K562 (cell line): ENCODE measurements at regions not wholly inside any gene's neighbourhood (a gene's known extent, or its start where the extent isn't known, plus 50 kb on each side); places are given as distances from the start of the nearest gene placed in this dataset.

Experiments
- ATAC-seq: fragments of 200-7000 bp; cut with Tn5 transposase; 3 replicates; pipeline ENCODE4 v1.9.1; 2020; ENCODE audit warnings: moderate library complexity
- BruUV-seq: library from RNA; stranded (reverse); fragments of 400-500 nt; replicated peaks from 2 replicates; lab custom pipeline; 2021; lab: Mats Ljungman, UMichigan
- CTCF ChIA-PET: fragments of 300-600 bp; formaldehyde crosslinking; extraction: SDS; loops from one replicate; lab custom pipeline; 2021; ENCODE audit warnings: low intra/inter-chr PET ratio; lab: Yijun Ruan, JAX
- POLR2A ChIA-PET: fragments of 300-600, 350-650 bp; sonication (Branson Sonifier 250); formaldehyde crosslinking; extraction: SDS; loops from one replicate; lab custom pipeline; 2021; ENCODE audit warnings: antibody characterized with exemption, inconsistent platforms; lab: Yijun Ruan, JAX
- DNase-seq, 4 experiments: peaks; one replicate each; pipeline versions ENCODE4 v3.0.0 to v3.0.0-alpha.2; 2011 to 2018; ENCODE audit warnings: low spot score in 3 of 4, mixed read lengths in 3 of 4; ENCODE audit errors: extremely low read depth in 1 of 4
- FAIRE-seq: peaks from 2 replicates; lab custom pipeline; 2011; peaks lifted over from hg19 to GRCh38; lab: Jason Lieb, UNC
- H2AFZ ChIP-seq: 2 replicates; pipeline ENCODE4 v1.6.0; 2011; ENCODE audit warnings: low read depth, low read length, control low read depth, inconsistent platforms
- H3K27ac ChIP-seq: fragments of 200-600 bp; 3 replicates; pipeline ENCODE4 v1.8.0; 2011; ENCODE audit warnings: low read depth, mild to moderate bottlenecking, control low read depth, inconsistent platforms, low read length, moderate library complexity, mixed read lengths; ENCODE audit errors: extremely low read depth
- H3K27me3 ChIP-seq, 2 experiments: fragments of 300-600 bp in 1 of 2; 2 replicates in 1 of 2; 3 replicates in 1 of 2; pipeline versions ENCODE4 v1.6.0 to v1.8.0; 2011; ENCODE audit warnings: inconsistent platforms in 2 of 2, low read length in 2 of 2, mild to moderate bottlenecking in 1 of 2, mixed read lengths in 1 of 2, moderate library complexity in 1 of 2; ENCODE audit not compliant: control insufficient read depth in 2 of 2, insufficient read depth in 2 of 2
- H3K36me3 ChIP-seq: fragments of 300-600 bp; 3 replicates; pipeline ENCODE4 v1.8.0; 2011; ENCODE audit warnings: mild to moderate bottlenecking, low read length, inconsistent platforms; ENCODE audit not compliant: control insufficient read depth, insufficient read depth
- H3K4me1 ChIP-seq, 2 experiments: fragments of 200-600 bp in 1 of 2; replicated peaks in 1 of 2; 2 replicates in 1 of 2; 3 replicates in 1 of 2; pipeline versions ENCODE4 v1.5.1 to v1.8.0; 2011; ENCODE audit warnings: inconsistent platforms in 2 of 2, low read length in 2 of 2, mild to moderate bottlenecking in 1 of 2, mixed read lengths in 1 of 2, moderate library complexity in 1 of 2; ENCODE audit not compliant: control insufficient read depth in 2 of 2, insufficient read depth in 2 of 2
- H3K4me2 ChIP-seq: 2 replicates; pipeline ENCODE4 v1.6.1; 2011; ENCODE audit warnings: low read length, control low read depth, inconsistent platforms, mixed read lengths; ENCODE audit not compliant: insufficient read depth
- H3K4me3 ChIP-seq: fragments of 200-600 bp; sonication (generic), shearing (Covaris generic); 2 replicates; pipeline ENCODE4 v1.5.1; 2016; ENCODE audit warnings: control low read depth, inconsistent platforms
- H3K79me2 ChIP-seq: fragments of 200-600 bp; 3 replicates; pipeline ENCODE4 v1.8.0; 2011; ENCODE audit warnings: low read length, inconsistent platforms; ENCODE audit not compliant: control insufficient read depth, insufficient read depth
- H3K9ac ChIP-seq, 2 experiments: 2 replicates each; pipeline versions ENCODE4 v1.6.0 to v1.6.1; 2011; ENCODE audit warnings: low read depth in 2 of 2, low read length in 2 of 2, control low read depth in 1 of 2, inconsistent platforms in 1 of 2, mild to moderate bottlenecking in 1 of 2, mixed read lengths in 1 of 2; ENCODE audit not compliant: insufficient read depth in 1 of 2
- H3K9me1 ChIP-seq: one replicate; pipeline ENCODE4 v1.6.0; 2011; ENCODE audit warnings: inconsistent platforms, mild to moderate bottlenecking, low read length, moderate library complexity; ENCODE audit not compliant: control insufficient read depth, insufficient read depth
- H3K9me3 ChIP-seq: replicated peaks from 2 replicates; pipeline ENCODE4 v1.5.1; 2011; ENCODE audit warnings: low read depth, low read length, inconsistent platforms; ENCODE audit not compliant: control insufficient read depth, insufficient read depth
- H4K20me1 ChIP-seq: replicated peaks from 2 replicates; pipeline ENCODE4 v1.6.1; 2011; ENCODE audit warnings: low read length, inconsistent platforms, mixed read lengths; ENCODE audit not compliant: control insufficient read depth, insufficient read depth
- CREB1 ChIP-seq, 2 experiments: sonication (generic) in 1 of 2; formaldehyde crosslinking in 1 of 2; IDR thresholded peaks; 2 replicates each; pipeline versions ENCODE4 v1.6.1 to v1.8.0; 2012 to 2022; ENCODE audit warnings: inconsistent platforms in 1 of 2, mild to moderate bottlenecking in 1 of 2, missing genetic modification reagents in 1 of 2, moderate library complexity in 1 of 2
- EGR1 ChIP-seq: fragments of 450-650 bp; conservative IDR thresholded peaks from 2 replicates; pipeline ENCODE4 v1.6.1; 2017; ENCODE audit warnings: mild to moderate bottlenecking
- POLR2G ChIP-seq: fragments of 200-400 bp; formaldehyde crosslinking; IDR thresholded peaks from 2 replicates; pipeline ENCODE4 v1.6.1; 2017; ENCODE audit warnings: low read depth, mild to moderate bottlenecking, antibody characterized with exemption, low read length, moderate library complexity
- SAFB2 ChIP-seq: fragments of 200-400 bp; formaldehyde crosslinking; IDR thresholded peaks from 2 replicates; pipeline ENCODE4 v1.6.1; 2018; ENCODE audit warnings: borderline replicate concordance, low read length, low read depth, moderate library complexity; ENCODE audit not compliant: severe bottlenecking
- SRSF7 ChIP-seq: fragments of 200-400 bp; formaldehyde crosslinking; optimal IDR thresholded peaks from 2 replicates; pipeline ENCODE3; 2017; ENCODE audit warnings: mild to moderate bottlenecking, low read depth, low read length
- ZC3H8 ChIP-seq: fragments of 450-650 bp; IDR thresholded peaks from 2 replicates; pipeline ENCODE4 v1.6.1; 2017
- WGBS: fragments of 100-300 bp; shearing (Covaris generic); methylation state at CpG from one replicate; pipeline ENCODE4 v1.1.6; 2016; ENCODE audit warnings: low coverage, mixed read lengths; ENCODE audit not compliant: insufficient coverage; ENCODE audit errors: missing lambda C conversion rate; 5-methylcytosine and 5-hydroxymethylcytosine counted together
- in situ Hi-C: fragments of 300-500 bp; cut with MboI; formaldehyde crosslinking; loops from 4 replicates; pipeline ENCODE4 v1.15.0; 2018; ENCODE audit warnings: inconsistent platforms, mixed read lengths
- intact Hi-C: fragments of 100-400 bp; cut with micrococcal nuclease; formaldehyde crosslinking; loops from 2 replicates; pipeline ENCODE4 v1.14.2; 2022
- TF ChIP-seq, protein P1 (sequence below), 2 experiments: fragments of 450-650 bp; IDR thresholded peaks; 2 replicates each; pipeline ENCODE4 v1.6.1; 2016; ENCODE audit warnings: mild to moderate bottlenecking in 2 of 2, borderline replicate concordance in 1 of 2, low read depth in 1 of 2, moderate library complexity in 1 of 2
- TF ChIP-seq, protein P2 (sequence below): fragments of 250-450 bp; sonication (Bioruptor Pico); IDR thresholded peaks from 2 replicates; pipeline ENCODE4 v1.8.0; 2022; ENCODE audit warnings: moderate library complexity, mild to moderate bottlenecking, inconsistent platforms

GRCh38 chr18:38009320-38009719, 443.7 kb upstream of the CELF4 start:
- no peak overlapping the region for H3K27ac ChIP-seq
- no peak for FAIRE-seq

More at GRCh38 chr18:38009320-38009719, 443.7 kb upstream of the CELF4 start:
- ChIA-PET POLR2A (no interaction called here), CTCF (no interaction called here)
- Histone ChIP-seq H3K79me2 (no peaks in the 10 kb centered on the region), H3K27me3 (no peaks in the 10 kb centered on the region), H2AFZ (no peak overlapping the region), H3K4me2 (no peak overlapping the region), H3K36me3 (no peaks in the 10 kb centered on the region), H3K4me1 (no peaks in the 10 kb centered on the region), H3K9me3 (no peaks in the 10 kb centered on the region; the same call in 1 of the 2 replicates), H3K9me1 (no peaks in the 10 kb centered on the region), H3K9ac (no peak overlapping the region), H3K4me3 (no peak overlapping the region), H4K20me1 (no peaks in the 10 kb centered on the region)
- no TSS peak for BruUV-seq
- ATAC-seq (no peak), DNase-seq (no peak)
- WGBS = 0% methylated on average over 1 of the region's 1 CpG
- TF ChIP-seq EGR1 = no peak
- TF ChIP-seq, protein P1, sequence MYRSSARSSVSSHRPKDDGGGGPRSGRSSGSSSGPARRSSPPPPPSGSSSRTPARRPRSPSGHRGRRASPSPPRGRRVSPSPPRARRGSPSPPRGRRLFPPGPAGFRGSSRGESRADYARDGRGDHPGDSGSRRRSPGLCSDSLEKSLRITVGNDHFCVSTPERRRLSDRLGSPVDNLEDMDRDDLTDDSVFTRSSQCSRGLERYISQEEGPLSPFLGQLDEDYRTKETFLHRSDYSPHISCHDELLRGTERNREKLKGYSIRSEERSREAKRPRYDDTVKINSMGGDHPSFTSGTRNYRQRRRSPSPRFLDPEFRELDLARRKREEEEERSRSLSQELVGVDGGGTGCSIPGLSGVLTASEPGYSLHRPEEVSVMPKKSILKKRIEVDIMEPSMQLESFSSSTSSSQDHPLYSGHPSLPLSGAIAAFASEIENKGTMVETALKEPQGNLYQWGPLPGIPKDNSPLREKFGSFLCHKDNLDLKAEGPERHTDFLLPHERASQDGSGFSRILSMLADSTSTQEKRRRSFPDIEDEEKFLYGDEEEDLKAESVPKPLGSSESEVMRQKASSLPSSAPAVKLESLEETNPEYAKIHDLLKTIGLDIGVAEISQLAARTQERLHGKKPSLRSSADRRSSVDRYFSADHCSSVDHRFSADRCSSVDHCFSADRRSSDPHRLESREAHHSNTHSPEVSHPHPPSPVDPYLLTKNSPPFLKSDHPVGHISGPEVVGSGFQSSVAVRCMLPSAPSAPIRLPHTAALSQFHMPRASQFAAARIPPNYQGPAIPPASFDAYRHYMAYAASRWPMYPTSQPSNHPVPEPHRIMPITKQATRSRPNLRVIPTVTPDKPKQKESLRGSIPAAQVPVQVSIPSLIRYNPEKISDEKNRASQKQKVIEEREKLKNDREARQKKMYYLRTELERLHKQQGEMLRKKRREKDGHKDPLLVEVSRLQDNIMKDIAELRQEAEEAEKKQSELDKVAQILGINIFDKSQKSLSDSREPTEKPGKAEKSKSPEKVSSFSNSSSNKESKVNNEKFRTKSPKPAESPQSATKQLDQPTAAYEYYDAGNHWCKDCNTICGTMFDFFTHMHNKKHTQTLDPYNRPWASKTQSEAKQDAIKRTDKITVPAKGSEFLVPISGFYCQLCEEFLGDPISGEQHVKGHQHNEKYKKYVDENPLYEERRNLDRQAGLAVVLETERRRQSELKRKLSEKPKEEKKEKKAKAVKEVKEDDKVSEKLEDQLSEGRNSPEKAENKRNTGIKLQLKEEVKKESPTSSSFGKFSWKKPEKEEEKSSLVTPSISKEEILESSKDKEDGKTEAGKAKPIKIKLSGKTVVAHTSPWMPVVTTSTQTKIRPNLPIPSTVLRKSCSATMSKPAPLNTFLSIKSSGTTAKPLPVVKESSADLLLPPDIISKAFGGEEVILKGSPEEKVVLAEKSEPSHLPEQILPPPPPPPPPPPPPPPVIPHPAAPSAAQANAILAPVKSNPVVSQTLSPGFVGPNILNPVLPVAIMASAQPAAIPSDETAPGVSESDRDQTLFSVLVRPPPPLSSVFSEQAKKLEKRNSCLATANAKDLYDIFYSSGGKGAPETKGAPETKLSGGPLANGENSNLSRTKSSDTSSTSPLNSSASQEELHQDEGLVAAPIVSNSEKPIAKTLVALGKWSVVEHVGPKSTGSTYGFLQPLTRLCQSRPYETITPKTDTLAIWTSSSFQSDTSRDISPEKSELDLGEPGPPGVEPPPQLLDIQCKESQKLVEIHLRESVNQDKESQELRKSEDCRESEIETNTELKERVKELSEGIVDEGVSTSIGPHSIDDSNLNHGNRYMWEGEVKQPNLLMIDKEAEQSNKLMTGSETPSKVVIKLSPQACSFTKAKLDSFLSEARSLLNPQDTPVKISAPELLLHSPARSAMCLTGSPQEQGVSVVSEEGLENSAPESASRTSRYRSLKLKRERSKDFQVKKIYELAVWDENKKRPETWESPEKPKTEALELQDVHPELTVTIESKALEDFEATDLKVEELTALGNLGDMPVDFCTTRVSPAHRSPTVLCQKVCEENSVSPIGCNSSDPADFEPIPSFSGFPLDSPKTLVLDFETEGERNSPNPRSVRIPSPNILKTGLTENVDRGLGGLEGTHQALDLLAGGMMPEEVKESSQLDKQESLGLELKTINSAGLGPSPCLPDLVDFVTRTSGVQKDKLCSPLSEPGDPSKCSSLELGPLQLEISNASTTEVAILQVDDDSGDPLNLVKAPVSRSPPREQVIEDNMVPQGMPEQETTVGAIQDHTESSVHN (IDR thresholded peaks at IDR 0.05; ENCODE audit: borderline replicate concordance in 1 of 2, low read depth in 1 of 2) = no peak
- TF ChIP-seq, protein P2, sequence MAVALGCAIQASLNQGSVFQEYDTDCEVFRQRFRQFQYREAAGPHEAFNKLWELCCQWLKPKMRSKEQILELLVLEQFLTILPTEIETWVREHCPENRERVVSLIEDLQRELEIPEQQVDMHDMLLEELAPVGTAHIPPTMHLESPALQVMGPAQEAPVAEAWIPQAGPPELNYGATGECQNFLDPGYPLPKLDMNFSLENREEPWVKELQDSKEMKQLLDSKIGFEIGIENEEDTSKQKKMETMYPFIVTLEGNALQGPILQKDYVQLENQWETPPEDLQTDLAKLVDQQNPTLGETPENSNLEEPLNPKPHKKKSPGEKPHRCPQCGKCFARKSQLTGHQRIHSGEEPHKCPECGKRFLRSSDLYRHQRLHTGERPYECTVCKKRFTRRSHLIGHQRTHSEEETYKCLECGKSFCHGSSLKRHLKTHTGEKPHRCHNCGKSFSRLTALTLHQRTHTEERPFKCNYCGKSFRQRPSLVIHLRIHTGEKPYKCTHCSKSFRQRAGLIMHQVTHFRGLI (CRISPR knock-in tag) = no peak
- no peak for TF ChIP-seq CREB1 (IDR thresholded peaks at IDR 0.05)
- TF ChIP-seq CREB1 (CRISPR knock-in tag; IDR thresholded peaks at IDR 0.05) = no peak
- TF ChIP-seq SRSF7 = no peak
- TF ChIP-seq SAFB2 = no peak
- TF ChIP-seq ZC3H8 = no peak
- no peak for TF ChIP-seq POLR2G
- intact Hi-C loops (no loop called here), in situ Hi-C loops (no loop called here)
